Activated CD4-positive, CD25-positive, alpha-beta regulatory T cell treated with anti-CD3 and anti-CD28 coated beads, Interleukin-2, amount 50 U/mL, for 24 hours (primary cell): ENCODE measurements at regions not wholly inside any gene's neighbourhood (a gene's known extent, or its start where the extent isn't known, plus 50 kb on each side); places are given as distances from the start of the nearest gene placed in this dataset.
"Not testable (repeated sequence)": the region's sequence is repeated elsewhere in the genome, so short reads cannot be mapped to it uniquely, and the experiment has no call there.

Experiments used
- ATAC-seq, 2 donors: fragments of 150-1000 bp; cut with Tn5 transposase; one replicate each; pipeline ENCODE4 v1.10.0; 2021; ENCODE audit warnings: mild to moderate bottlenecking in 1 of 2, moderate library complexity in 1 of 2

- ATAC-seq = no peak
Measured at GRCh38 chr2:184369307-184369706, 229.0 kb upstream of the ZNF804A start.

GRCh38 chr2:184370954-184371353 lies 227.4 kb upstream of the ZNF804A start:
- ATAC-seq = no peak

- no peak for ATAC-seq
Measured at GRCh38 chr2:184371641-184372040, 226.7 kb upstream of the ZNF804A start.

GRCh38 chr2:184372484-184372883 lies 225.8 kb upstream of the ZNF804A start:
- ATAC-seq = no peak

- ATAC-seq = no peak
Measured at GRCh38 chr2:184394642-184395041, 203.7 kb upstream of the ZNF804A start.

- ATAC-seq = no peak
Measured at GRCh38 chr2:184402381-184402780, 195.9 kb upstream of the ZNF804A start.

GRCh38 chr2:184407041-184407630 lies 191.2 kb upstream of the ZNF804A start:
- ATAC-seq = not testable (repeated sequence)

- ATAC-seq = no peak
Measured at GRCh38 chr2:184410160-184410559, 188.2 kb upstream of the ZNF804A start.

- ATAC-seq = no peak
Measured at GRCh38 chr2:184413221-184413620, 185.1 kb upstream of the ZNF804A start.

- no peak for ATAC-seq
Measured at GRCh38 chr2:184413671-184414229, 184.6 kb upstream of the ZNF804A start.

GRCh38 chr2:184416146-184416913 lies 182.0 kb upstream of the ZNF804A start:
- no peak for ATAC-seq

GRCh38 chr2:184419744-184420143 lies 178.6 kb upstream of the ZNF804A start:
- no peak for ATAC-seq

GRCh38 chr2:184421456-184421855 lies 176.9 kb upstream of the ZNF804A start:
- ATAC-seq = not testable (repeated sequence)

GRCh38 chr2:184425083-184425482 lies 173.2 kb upstream of the ZNF804A start:
- ATAC-seq = no peak

- ATAC-seq = no peak
Measured at GRCh38 chr2:184444217-184444616, 154.1 kb upstream of the ZNF804A start.

- no peak for ATAC-seq
Measured at GRCh38 chr2:184444623-184445223, 153.6 kb upstream of the ZNF804A start.

GRCh38 chr2:184449760-184450159 lies 148.6 kb upstream of the ZNF804A start:
- no peak for ATAC-seq

GRCh38 chr2:184452907-184453306 lies 145.4 kb upstream of the ZNF804A start:
- ATAC-seq = no peak

- ATAC-seq = no peak
Measured at GRCh38 chr2:184455624-184456023, 142.7 kb upstream of the ZNF804A start.

- ATAC-seq = not testable (repeated sequence)
Measured at GRCh38 chr2:184456693-184457092, 141.6 kb upstream of the ZNF804A start.

- ATAC-seq = no peak
Measured at GRCh38 chr2:184463102-184463865, 135.0 kb upstream of the ZNF804A start.

GRCh38 chr2:184463866-184464248 lies 134.5 kb upstream of the ZNF804A start:
- no peak for ATAC-seq

GRCh38 chr2:184468826-184469225 lies 129.5 kb upstream of the ZNF804A start:
- ATAC-seq = no peak
